GM21526 (cell line): ENCODE measurements at regions not wholly inside any gene's neighbourhood (a gene's known extent, or its start where the extent isn't known, plus 50 kb on each side); places are given as distances from the start of the nearest gene placed in this dataset.
A peak's percentile ranks its signal among the peaks of the same experiment; 100 is the strongest.
"Not testable (repeated sequence)": the region's sequence is repeated elsewhere in the genome, so short reads cannot be mapped to it uniquely, and the experiment has no call there.

ENCODE experiments used
- ATAC-seq: cut with Tn5 transposase; IDR thresholded peaks from one replicate; pipeline ENCODE4 v1.9.1; 2021; ENCODE audit warnings: moderate library complexity; ENCODE audit not compliant: unreplicated experiment, low FRiP score

- not testable (repeated sequence) for ATAC-seq
These were observed 126.7 kb downstream of the PJA2 start for GRCh38 chr5:109283086-109283485.

DNA sequence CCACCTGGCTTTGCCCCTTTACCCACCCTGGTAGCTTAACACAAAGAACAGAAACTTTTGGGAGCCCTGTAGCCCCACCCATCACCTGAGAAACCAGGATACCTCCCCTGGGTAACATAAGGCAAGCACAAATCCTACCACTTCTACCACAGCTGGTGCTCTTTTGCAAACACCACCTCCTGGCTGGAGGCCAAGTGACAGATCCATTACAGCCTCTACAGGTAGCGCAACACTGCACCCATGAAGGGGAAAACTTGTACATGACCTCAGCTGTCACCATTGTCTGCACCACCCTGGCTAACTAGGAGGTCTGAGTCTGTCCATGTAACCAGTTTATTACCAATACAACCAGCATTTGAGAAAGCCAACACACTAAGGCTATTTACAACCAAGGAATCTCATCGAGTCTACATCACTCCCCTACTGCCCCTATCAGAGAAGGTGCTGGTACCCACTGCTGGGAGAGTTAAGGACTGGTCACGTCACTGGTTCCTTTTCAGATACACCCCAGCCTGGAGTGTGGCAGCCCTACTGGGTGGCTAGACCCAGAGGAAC is 128.6 kb downstream of the PJA2 start:
- no peak for ATAC-seq

DNA sequence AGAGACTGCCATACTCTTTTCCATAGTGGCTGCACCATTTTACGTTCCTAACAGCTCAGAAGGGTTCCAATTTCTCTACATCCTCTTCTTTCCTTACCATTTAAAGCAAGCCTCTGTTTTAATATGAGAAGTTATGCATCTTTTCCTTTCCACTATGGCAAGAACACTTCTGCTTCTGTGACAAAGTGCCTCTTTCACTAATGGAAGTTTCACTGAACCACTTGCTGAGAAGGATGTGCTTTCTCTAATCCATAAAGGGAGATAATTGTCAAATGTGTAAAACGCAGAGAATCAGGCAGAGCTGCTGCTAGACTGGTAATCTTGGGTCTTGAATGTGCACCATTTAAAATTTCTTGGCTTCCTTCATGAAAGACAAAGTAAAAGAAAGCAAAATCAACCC is 131.6 kb downstream of the PJA2 start:
- ATAC-seq = no peak

- no peak for ATAC-seq
These were observed 133.9 kb downstream of the PJA2 start for GRCh38 chr5:109275919-109276318.

DNA sequence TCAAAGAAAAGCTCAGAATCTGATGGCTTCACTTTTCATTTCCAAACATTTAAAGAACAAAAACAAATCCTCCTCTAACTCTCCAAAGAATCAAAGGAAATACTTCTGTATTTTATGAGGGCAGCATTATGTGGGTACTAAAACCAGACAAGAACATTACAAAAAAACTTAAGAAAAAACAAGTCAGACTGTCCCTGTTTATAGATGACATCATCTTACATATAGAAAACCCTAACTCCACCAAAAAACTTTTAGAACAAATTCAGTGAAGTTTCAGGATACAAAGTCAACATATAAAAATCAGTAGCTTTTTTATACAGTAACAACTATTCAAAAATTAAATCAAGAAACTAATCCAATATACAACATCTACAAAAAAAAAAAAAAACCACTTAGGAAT is 136.2 kb downstream of the PJA2 start:
- ATAC-seq = no peak

GRCh38 chr5:109267283-109267682 is 142.5 kb downstream of the PJA2 start:
- ATAC-seq = no peak

DNA sequence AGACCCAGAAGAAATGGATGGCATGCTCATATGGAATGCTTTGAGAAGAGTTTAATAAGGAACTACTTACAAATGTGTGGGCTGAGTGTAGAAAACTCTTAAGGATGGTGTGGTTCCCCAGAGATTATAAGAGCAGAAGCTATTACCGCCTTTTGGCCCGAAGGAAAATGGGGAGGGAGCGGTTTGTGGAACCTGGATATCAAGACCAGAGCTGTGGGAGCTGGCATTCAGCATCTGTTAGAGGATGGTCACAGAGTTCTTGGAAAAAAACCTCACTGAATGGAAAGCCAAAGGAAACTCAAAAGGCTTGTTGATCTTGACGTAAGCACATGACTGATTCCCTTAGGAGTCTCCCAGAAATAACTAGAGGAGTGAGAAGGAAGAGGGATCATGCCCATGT is 151.0 kb downstream of the PJA2 start:
- no peak for ATAC-seq

DNA sequence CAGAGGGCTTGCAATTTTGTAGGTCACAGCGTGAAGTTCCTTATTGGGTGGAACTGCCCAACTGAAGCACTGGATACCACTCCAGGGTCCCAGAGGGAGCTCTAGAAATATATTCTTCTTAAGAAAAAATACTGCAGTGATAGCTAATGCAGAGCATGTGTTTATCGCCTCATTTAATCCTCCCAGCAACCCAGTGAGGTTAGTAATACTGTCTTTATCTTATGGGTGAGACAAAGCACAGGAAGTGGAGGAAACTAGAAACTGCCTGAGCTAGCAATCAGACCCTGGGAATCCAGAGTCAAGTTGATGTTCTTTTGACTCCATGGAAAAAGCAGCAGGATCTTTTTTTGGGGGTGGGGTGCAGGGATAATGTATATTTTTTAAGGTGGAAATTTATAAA is 153.3 kb downstream of the PJA2 start:
- ATAC-seq = no peak

GRCh38 chr5:109254511-109254910 is 155.3 kb downstream of the PJA2 start:
- ATAC-seq = no peak

GRCh38 chr5:109253262-109253661 is 156.5 kb downstream of the PJA2 start:
- ATAC-seq = no peak

DNA sequence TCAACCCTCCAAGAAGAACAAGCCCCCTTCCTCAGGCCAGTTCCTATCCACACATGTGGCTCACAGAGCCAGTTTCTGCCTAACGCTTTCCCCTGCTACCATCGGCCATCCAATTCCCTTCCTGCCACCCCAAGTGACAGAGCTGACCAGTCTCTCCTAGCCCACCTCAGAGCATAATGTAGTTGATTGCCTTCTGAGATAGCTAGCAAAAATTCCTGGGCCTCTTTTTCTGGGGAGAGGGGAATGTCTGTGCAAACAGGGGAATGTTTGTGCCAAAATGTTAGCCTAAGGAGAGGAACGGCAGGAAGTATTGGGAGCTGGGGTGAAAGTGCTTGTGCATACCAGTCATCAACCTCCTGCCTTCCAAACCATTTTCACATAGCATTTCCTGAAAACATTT is 157.0 kb downstream of the PJA2 start:
- no peak for ATAC-seq

DNA sequence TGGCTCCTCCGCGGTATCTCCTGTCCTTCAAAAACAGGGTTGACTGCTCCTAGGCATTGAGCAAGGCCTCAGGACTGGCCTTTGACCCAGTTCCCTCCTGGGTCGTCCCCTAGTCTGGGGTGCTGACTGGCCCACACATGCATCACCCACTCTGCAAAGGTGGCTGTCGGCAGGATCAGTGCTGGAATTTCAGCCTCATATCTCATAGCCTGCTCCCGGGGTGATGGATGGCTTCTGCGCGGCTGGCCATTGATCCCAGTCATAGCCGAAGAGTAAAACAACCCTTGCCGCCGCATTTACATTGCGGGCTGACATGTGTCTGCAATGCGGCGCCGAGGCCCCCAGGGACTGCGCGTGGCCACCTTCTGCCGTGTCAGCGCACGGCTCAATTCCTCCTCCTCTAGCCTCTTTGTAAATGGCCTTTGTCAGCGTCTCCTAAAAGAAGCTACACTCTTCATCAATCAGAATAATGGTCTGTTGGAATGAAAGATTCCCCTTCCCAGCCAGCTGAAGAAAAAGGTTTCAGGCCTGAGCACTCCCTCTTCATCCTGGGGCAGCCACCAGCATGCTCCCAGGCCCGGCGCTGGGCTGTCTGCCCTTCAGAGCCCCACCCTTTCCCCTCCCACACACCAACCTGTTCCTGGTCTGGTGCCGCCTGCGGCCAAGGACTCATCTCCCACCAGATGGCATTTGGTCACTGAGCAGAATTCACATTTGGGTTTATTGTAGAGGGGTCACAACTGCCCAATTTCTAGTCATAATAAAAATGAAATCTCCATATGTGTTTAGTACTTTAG is 159.0 kb downstream of the PJA2 start:
- no peak for ATAC-seq

- no peak for ATAC-seq
These were observed 159.7 kb downstream of the PJA2 start for GRCh38 chr5:109250080-109250479.

- ATAC-seq = no peak
These were observed 160.6 kb downstream of the PJA2 start for GRCh38 chr5:109249126-109249525.

- ATAC-seq = peak; percentile 67
These were observed 161.8 kb downstream of the PJA2 start for GRCh38 chr5:109247986-109248385.

DNA sequence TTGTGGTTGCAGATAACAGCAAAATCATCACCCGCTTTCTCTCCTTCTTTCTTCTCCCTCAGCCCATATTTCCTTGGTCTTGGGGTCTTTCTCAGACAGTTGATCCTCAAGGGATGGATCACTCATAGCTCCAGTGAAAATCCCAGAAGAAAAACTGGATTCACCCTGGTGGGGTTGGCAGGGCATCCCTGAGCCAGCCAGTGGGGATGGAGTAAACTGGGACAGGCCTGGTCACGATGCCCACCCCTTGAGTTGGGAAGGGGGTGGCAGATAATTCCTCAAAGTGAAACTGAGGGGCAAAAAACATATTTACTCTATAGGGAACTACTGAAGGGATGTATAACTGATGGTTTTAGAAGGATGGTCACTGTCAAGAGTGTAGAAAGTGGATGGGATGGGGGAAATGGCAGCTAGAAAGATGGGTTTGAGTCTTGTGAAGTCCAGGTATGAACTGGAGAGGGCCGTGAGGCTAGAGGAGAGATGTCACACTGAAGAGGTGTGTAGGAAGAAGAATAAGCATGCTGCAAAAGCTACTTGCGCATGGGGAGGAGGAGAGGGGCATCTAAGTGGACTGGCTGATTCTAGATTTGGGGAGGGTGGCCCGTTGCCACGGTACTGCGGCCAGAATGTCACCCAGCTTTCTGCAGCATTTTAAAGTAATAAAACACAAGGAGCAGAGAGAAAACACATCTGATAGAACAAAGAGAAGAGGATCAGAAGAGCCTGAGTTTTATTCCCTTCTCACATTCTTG is 162.8 kb downstream of the PJA2 start:
- no peak for ATAC-seq
